HG02623 (cell line): ENCODE measurements at regions not wholly inside any gene's neighbourhood (a gene's known extent, or its start where the extent isn't known, plus 50 kb on each side); places are given as distances from the start of the nearest gene placed in this dataset.

ENCODE experiments used
- ATAC-seq: cut with Tn5 transposase; IDR thresholded peaks from one replicate; pipeline ENCODE4 v1.9.1; 2021; ENCODE audit warnings: moderate library complexity; ENCODE audit not compliant: unreplicated experiment

DNA sequence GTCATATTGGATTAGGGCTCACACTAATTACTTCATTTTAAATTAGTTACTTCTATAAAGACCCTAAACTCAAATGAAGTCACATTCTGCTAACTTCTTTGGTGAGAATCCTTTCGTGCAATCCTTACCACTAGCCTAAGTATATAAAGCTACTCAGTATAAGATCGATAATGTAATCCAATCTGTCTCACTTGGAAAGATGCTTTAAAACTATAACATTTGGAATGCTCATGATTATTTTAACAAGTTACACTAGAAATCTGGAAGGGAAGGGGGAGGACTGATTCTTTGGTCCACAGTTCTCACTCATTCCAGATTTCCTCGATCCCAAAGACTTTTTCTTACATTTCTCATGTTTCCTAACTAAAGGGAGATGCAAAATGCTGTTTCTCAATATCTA is 336.4 kb upstream of the SLIT2 start:
- ATAC-seq, result no peak

DNA sequence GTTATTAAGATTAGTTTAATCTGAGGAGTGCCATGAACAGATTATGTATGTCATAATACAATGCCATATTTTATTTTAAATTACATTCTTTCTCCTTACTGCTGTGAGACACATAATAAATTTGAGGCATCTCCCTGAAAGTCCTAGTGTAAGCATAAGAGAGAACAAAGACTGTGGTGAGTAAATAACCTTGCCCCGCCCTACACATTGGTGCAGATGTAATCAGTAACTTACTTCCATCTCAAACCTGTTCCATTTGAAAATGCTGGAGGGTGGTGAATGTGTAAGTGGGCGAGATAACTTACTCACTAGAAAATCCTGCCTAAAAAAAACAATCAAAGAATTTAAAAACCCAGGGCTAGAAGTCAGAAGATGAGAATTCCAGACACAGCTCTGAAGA is 338.1 kb upstream of the SLIT2 start:
- no peak for ATAC-seq

GRCh38 chr4:19910861-19911525 is 340.7 kb upstream of the SLIT2 start:
- ATAC-seq, result no peak

DNA sequence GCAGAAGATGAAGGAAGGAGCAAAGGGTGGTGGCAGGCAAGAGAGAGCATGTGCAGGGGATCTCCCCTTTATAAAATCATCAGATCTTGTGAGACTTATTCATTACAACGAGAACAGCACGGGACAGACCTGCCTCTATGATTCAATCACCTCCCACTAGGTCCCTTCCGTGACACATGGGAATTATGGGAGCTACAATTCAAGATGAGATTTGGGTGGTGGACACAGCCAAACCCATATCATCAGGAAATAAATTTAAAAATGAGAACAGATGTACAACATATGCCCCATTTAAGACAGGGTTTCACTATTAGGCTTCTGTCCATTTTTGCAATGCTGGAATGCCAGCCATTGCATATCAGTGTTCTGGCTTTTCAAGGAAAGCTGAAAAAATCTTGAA is 346.7 kb upstream of the SLIT2 start:
- no peak for ATAC-seq

- no peak for ATAC-seq
Measured at GRCh38 chr4:19888587-19888986, 363.1 kb upstream of the SLIT2 start.

GRCh38 chr4:19883841-19884240 is 367.9 kb upstream of the SLIT2 start:
- no peak for ATAC-seq

- ATAC-seq, result no peak
Measured at GRCh38 chr4:19880206-19880605, 371.5 kb upstream of the SLIT2 start.

DNA sequence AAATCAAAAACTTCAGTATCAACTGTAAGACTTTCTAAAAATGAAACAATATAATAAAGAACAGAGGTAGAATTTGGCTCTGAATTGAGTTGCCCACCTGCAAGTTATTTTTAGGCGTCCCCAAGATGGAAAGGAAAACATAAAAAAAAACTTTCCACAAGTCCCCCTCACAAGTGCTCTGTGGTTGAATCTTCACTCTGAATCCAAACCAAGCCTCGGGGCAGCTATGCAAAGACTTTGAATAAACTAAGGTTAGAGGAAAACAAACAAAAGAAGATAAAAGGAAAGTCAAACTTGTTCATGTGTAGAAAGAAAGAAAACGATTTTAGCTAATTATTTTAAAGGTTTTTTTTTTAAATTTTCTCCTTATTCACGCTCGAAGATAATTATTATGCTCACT is 372.4 kb upstream of the SLIT2 start:
- no peak for ATAC-seq

GRCh38 chr4:19857991-19858390 is 393.7 kb upstream of the SLIT2 start:
- ATAC-seq, result no peak

DNA sequence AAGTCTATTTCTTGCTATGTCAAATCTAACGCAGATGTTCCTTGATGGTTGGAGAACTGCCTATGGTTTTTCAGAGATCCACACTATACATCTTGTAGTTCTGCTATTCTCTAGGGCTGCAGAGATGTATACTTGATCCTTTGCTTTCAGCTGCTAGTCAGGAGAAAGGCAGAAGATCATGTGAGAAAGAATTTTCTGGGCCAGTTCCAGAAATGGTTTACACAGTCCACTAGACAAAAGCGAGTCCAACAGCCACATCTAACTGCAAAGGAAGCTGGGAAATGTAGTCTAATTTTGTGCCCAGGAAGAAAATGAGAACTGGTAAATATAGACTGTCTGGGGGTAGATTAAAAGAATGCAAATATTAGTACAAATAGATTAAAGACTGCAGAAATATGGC is 394.3 kb upstream of the SLIT2 start:
- ATAC-seq, result no peak

DNA sequence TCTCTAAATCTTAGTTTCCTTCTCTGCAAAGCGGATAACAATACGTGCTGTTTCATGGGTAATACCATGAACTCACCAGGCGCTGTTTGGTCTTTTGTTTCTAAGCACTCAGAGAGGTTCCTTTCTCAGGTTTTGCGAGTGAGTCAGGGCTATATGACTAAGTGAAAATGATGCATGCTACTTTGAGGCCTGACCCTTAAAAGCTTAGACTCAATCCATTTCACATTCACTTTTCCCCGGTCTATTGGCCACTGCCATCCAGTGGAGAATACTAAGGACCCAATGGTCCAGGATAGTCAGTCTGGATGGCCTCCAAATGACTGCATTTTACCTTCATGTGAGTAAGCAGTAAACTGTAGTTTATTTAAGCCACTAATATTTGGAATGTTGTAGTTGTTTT is 400.8 kb upstream of the SLIT2 start:
- ATAC-seq, result no peak

- no peak for ATAC-seq
Measured at GRCh38 chr4:19844446-19844845, 407.3 kb upstream of the SLIT2 start.

- ATAC-seq, result no peak
Measured at GRCh38 chr4:19842471-19842870, 409.2 kb upstream of the SLIT2 start.

DNA sequence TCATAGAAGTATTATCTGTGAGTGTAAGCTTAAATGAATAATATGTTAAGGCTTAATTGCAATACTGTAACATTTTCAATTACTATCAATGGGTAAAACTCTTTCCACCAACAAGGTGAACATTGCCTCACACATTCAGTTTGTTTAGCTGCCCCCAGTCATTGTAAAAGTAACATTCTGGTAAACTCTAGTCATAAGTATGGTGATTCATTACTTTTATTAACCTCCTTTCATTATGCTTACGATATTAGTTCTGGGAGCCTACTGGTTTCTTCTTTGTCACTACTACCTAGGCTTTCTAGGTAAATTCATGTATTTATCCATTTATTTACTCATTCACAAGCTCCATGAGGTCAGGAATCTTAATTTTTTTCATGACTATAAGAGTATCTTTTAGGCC is 412.8 kb upstream of the SLIT2 start:
- ATAC-seq, result no peak

DNA sequence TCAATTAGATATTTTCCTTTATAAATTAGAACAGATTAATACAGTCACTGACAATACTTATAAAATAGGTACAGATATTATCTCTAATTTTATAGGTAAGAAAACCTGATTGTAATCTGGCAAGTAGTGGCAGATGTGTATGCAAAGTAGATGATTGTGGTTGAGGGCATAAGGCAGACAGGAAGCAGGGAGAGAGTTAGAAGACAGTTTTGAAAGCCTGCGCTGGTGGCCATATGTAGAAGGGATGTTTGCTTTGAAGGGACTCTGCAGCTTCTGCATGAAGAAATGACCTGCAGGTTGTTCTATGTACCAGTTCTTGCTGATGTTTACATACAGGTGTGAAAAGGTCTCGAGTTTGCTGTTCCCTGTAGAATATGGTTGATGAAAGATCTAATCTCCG is 416.3 kb upstream of the SLIT2 start:
- no peak for ATAC-seq

DNA sequence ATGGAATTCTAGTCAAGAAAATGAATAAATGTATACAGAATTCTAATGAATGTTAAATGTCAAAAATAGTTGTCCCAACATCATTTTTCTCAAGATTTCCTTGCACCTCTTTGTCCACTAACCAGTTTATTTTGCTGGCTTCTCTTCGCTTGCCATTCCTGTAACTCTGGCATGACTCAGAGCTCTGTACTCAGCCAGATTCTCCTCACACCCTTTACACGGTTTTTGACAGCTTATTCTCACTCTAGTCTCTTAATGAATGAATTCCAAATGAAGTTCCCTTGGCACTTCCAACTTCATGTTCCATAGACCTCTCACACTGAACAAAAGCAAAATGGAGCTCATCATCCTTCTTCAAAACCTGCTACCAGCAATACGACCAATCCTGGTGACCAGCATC is 419.3 kb upstream of the SLIT2 start:
- no peak for ATAC-seq

GRCh38 chr4:19831644-19832285 is 419.9 kb upstream of the SLIT2 start:
- ATAC-seq, result no peak

- ATAC-seq, result no peak
Measured at GRCh38 chr4:19829101-19829500, 422.6 kb upstream of the SLIT2 start.

GRCh38 chr4:19823781-19824180 is 427.9 kb upstream of the SLIT2 start:
- ATAC-seq, result no peak

DNA sequence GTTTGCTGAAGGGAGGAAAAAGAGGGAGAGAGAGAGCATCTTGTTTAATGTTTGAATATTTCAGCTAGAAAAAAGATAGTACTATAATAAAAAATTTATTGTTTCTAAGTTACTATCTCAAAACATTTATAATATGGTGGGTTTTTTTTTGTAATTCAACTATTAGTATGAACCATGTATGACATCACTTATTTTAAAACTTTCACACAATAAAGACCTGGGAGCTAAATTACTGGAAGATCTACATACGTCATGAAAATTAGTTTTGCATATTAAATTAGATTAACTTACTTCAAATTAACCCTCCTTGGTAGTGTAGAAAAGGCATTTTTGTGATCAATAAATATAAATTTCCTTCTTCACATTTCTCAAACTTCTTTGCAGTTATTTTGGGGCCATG is 432.0 kb upstream of the SLIT2 start:
- ATAC-seq, result no peak

DNA sequence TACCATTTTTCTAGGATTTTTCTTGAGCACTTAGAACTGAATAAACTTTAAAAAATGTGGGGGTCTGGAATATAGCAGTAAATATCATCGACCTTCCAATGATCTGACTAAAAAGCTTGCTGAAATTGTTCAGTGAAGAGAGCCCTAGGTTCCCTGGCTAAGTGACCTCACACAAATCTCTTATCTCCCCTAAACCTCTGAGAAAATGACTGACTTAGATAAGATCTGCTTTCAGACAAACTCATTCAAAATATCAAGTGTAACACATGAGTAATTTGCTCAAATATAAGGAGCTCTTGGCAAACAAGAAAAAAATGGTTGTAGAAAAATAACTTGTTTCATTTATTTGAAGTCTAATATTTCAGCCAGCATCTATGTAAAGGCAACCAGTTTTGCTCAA is 441.7 kb upstream of the SLIT2 start:
- no peak for ATAC-seq

DNA sequence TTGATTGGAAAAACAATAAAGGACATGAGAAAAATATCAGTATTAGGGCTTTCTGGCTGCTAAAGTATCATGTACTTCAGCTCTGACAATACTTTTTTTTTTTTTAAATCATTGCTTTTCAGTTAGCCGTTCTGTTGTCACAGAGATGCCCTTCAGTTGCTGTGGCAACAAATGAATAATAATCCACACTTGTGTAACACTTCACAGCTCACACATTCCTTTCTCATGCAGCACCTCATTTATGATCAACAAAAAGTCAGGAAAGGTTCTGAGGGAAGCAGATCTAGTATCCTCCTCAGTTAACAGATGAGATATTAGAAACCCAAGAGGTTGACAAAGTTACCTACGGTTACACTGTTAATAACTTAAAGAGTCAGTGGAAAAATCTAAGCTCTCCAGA is 444.2 kb upstream of the SLIT2 start:
- ATAC-seq, result no peak

DNA sequence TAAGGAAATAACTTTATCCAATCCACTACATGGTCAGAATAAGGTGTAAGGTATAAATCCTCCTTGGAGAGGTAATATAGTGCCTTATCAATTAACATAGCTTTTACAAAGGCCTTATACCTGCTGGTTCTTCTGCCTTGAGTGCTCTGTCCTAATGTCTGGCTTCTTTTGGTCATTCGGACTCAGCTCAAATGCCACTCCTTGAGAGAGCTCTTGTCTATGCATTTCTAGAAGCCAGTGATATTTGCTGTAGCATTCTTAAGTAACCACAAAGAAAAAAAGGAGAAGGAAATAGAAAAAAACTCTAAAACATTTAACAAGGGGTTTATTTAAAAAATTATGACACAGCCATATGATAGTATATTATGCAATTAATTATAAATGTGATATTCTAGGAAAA is 444.8 kb upstream of the SLIT2 start:
- no peak for ATAC-seq
